ENCODE measurements at regions not wholly inside any gene's neighbourhood (a gene's known extent, or its start where the extent isn't known, plus 50 kb on each side); places are given as distances from the start of the nearest gene placed in this dataset.

- no peak for TF ChIP-seq CTCF (IDR thresholded peaks at IDR 0.05; ENCODE audit: control extremely low read depth in 1 of 3, insufficient read depth in 1 of 3, low read depth in 1 of 3, low read length in 3 of 3)
- no peak for TF ChIP-seq RFX5 (IDR thresholded peaks at IDR 0.05; ENCODE audit: borderline replicate concordance, low read depth, low read length)
- TF ChIP-seq RXRA (IDR thresholded peaks at IDR 0.05; ENCODE audit: insufficient read depth, low read depth, low read length): no peak
- no peak for TF ChIP-seq POLR2AphosphoS5 (IDR thresholded peaks at IDR 0.05; ENCODE audit: low read depth, low read length)
- TF ChIP-seq HDAC6 (IDR thresholded peaks at IDR 0.05; ENCODE audit: low read depth, low read length): no peak
- TF ChIP-seq SIN3A (conservative IDR thresholded peaks at IDR 0.05 in 1 of 2, IDR thresholded peaks at IDR 0.05 in 1 of 2; ENCODE audit: low read depth in 1 of 2, low read length in 2 of 2): no peak
- no peak for TF ChIP-seq MAX (IDR thresholded peaks at IDR 0.05)
Measured at GRCh38 chr17:77377710-77378235, 237.0 kb downstream of the SEC14L1 start.
